OCI-LY1 (cell line): ENCODE measurements at regions not wholly inside any gene's neighbourhood (a gene's known extent, or its start where the extent isn't known, plus 50 kb on each side); places are given as distances from the start of the nearest gene placed in this dataset.

ENCODE experiments used
- CTCF ChIP-seq: fragments of 200-600 bp; sonication (generic), shearing (Covaris generic); IDR thresholded peaks from 2 replicates; pipeline ENCODE4 v1.5.1; 2017; ENCODE audit warnings: mild to moderate bottlenecking, antibody characterized with exemption, low read length, moderate library complexity, mixed read lengths
- EZH2 ChIP-seq: fragments of 200-600 bp; sonication (generic), shearing (Covaris generic); IDR thresholded peaks from 2 replicates; pipeline ENCODE4 v1.8.0; 2017; ENCODE audit warnings: borderline replicate concordance, mixed run types, mild to moderate bottlenecking, antibody characterized with exemption, low read length, moderate library complexity, mixed read lengths

GRCh38 chr11:59265735-59266134, 53.0 kb upstream of the MPEG1 start:
- TF ChIP-seq CTCF (no peak), EZH2 (no peak)
